DND-41 (cell line): ENCODE measurements at regions not wholly inside any gene's neighbourhood (a gene's known extent, or its start where the extent isn't known, plus 50 kb on each side); places are given as distances from the start of the nearest gene placed in this dataset.

ENCODE experiments used
- CTCF ChIP-seq: IDR thresholded peaks from 2 replicates; pipeline ENCODE4 v1.5.1; 2012; ENCODE audit warnings: borderline replicate concordance, low read length, moderate library complexity, mild to moderate bottlenecking; ENCODE audit not compliant: poor library complexity, severe bottlenecking; ENCODE audit errors: extremely low read depth
- EZH2 ChIP-seq: IDR thresholded peaks from 3 replicates; pipeline ENCODE4 v1.6.1; 2012; ENCODE audit warnings: borderline replicate concordance, low read depth, mild to moderate bottlenecking, moderate library complexity, low read length, inconsistent platforms; ENCODE audit not compliant: severe bottlenecking

- TF ChIP-seq CTCF (no peak), EZH2 (no peak)
These were observed 187.1 kb downstream of the TFAP2B start for GRCh38 chr6:51005779-51006178.
